ENCODE measurements at regions not wholly inside any gene's neighbourhood (a gene's known extent, or its start where the extent isn't known, plus 50 kb on each side); places are given as distances from the start of the nearest gene placed in this dataset.

GRCh38 chr4:175376287-175376977 is 435.6 kb downstream of the GPM6A start:
- Histone ChIP-seq H3K23ac (ENCODE audit: low read length) (no peak overlapping the region), H4K5ac (ENCODE audit: low read length) (no peak overlapping the region), H3K79me2 (ENCODE audit: control insufficient read depth, insufficient read depth, low read length) (no peaks in the 10 kb centered on the region), H3K27ac (ENCODE audit: low read depth, low read length) (no peak overlapping the region), H3K79me1 (ENCODE audit: low read length) (no peaks in the 10 kb centered on the region), H3K56ac (ENCODE audit: low read length) (no peak overlapping the region), H2BK5ac (ENCODE audit: low read length) (no peak overlapping the region), H2BK120ac (ENCODE audit: low read depth, low read length) (no peak overlapping the region), H3K18ac (ENCODE audit: low read length) (no peak overlapping the region), H3K4me2 (ENCODE audit: low read length) (no peak overlapping the region), H4K8ac (ENCODE audit: low read depth, low read length) (no peak overlapping the region), H3K4me1 (ENCODE audit: control insufficient read depth, low read depth, low read length) (peaks cover 2% of the 10 kb centered on the region), H2BK15ac (replicated peaks; ENCODE audit: low read depth) (no peak overlapping the region), H2AK5ac (ENCODE audit: low read length) (no peak overlapping the region), H3K4ac (ENCODE audit: low read depth, low read length) (no peak overlapping the region), H3K27me3 (ENCODE audit: insufficient read depth, low read length, poor library complexity) (no peaks in the 10 kb centered on the region), H3K4me3 (ENCODE audit: low read length) (no peak overlapping the region), H3K36me3 (ENCODE audit: control insufficient read depth, insufficient read depth, low read length) (no peaks in the 10 kb centered on the region), H3K9ac (ENCODE audit: low read length) (no peak overlapping the region)
- DNase-seq: peak; percentile 19
- no CpG with 5 or more reads among the region's 8 CpGs for WGBS (ENCODE audit: extremely low coverage, insufficient coverage, low lambda C conversion rate)

GRCh38 chr4:175377203-175377602 is 434.9 kb downstream of the GPM6A start:
- Histone ChIP-seq H3K18ac (ENCODE audit: low read length) (no peak overlapping the region), H3K27me3 (ENCODE audit: insufficient read depth, low read length, poor library complexity) (no peaks in the 10 kb centered on the region), H2BK15ac (replicated peaks; ENCODE audit: low read depth) (no peak overlapping the region), H3K4me3 (ENCODE audit: low read length) (no peak overlapping the region), H3K27ac (ENCODE audit: low read depth, low read length) (no peak overlapping the region), H4K5ac (ENCODE audit: low read length) (no peak overlapping the region), H3K4me1 (ENCODE audit: control insufficient read depth, low read depth, low read length) (peaks cover 2% of the 10 kb centered on the region), H3K4me2 (ENCODE audit: low read length) (no peak overlapping the region), H2BK5ac (ENCODE audit: low read length) (no peak overlapping the region), H2AK5ac (ENCODE audit: low read length) (no peak overlapping the region), H3K79me1 (ENCODE audit: low read length) (no peaks in the 10 kb centered on the region), H3K9ac (ENCODE audit: low read length) (no peak overlapping the region), H3K4ac (ENCODE audit: low read depth, low read length) (no peak overlapping the region), H3K56ac (ENCODE audit: low read length) (no peak overlapping the region), H4K8ac (ENCODE audit: low read depth, low read length) (no peak overlapping the region), H3K36me3 (ENCODE audit: control insufficient read depth, insufficient read depth, low read length) (no peaks in the 10 kb centered on the region), H2BK120ac (ENCODE audit: low read depth, low read length) (no peak overlapping the region), H3K23ac (ENCODE audit: low read length) (no peak overlapping the region), H3K79me2 (ENCODE audit: control insufficient read depth, insufficient read depth, low read length) (no peaks in the 10 kb centered on the region)
- no CpG with 5 or more reads among the region's 2 CpGs for WGBS (ENCODE audit: extremely low coverage, insufficient coverage, low lambda C conversion rate)
- no peak for DNase-seq

GRCh38 chr4:175378372-175378771 is 433.7 kb downstream of the GPM6A start:
- Histone ChIP-seq H3K9ac (ENCODE audit: low read length) (no peak overlapping the region), H4K5ac (ENCODE audit: low read length) (no peak overlapping the region), H3K4me1 (ENCODE audit: control insufficient read depth, low read depth, low read length) (peaks cover 2% of the 10 kb centered on the region), H3K79me2 (ENCODE audit: control insufficient read depth, insufficient read depth, low read length) (no peaks in the 10 kb centered on the region), H3K4me2 (ENCODE audit: low read length) (no peak overlapping the region), H3K18ac (ENCODE audit: low read length) (no peak overlapping the region), H3K27me3 (ENCODE audit: insufficient read depth, low read length, poor library complexity) (no peaks in the 10 kb centered on the region), H3K4me3 (ENCODE audit: low read length) (no peak overlapping the region), H2BK5ac (ENCODE audit: low read length) (no peak overlapping the region), H3K27ac (ENCODE audit: low read depth, low read length) (no peak overlapping the region), H3K56ac (ENCODE audit: low read length) (no peak overlapping the region), H3K4ac (ENCODE audit: low read depth, low read length) (no peak overlapping the region), H2BK15ac (replicated peaks; ENCODE audit: low read depth) (no peak overlapping the region), H2BK120ac (ENCODE audit: low read depth, low read length) (no peak overlapping the region), H3K36me3 (ENCODE audit: control insufficient read depth, insufficient read depth, low read length) (no peaks in the 10 kb centered on the region), H4K8ac (ENCODE audit: low read depth, low read length) (no peak overlapping the region), H3K23ac (ENCODE audit: low read length) (no peak overlapping the region), H3K79me1 (ENCODE audit: low read length) (no peaks in the 10 kb centered on the region), H2AK5ac (ENCODE audit: low read length) (no peak overlapping the region)
- peak; percentile 90 for DNase-seq
- WGBS (ENCODE audit: extremely low coverage, insufficient coverage, low lambda C conversion rate): no CpG with 5 or more reads among the region's 4 CpGs

GRCh38 chr4:175380841-175381240 is 431.2 kb downstream of the GPM6A start:
- Histone ChIP-seq H3K4me2 (ENCODE audit: low read length) (no peak overlapping the region), H3K4ac (ENCODE audit: low read depth, low read length) (no peak overlapping the region), H3K27ac (ENCODE audit: low read depth, low read length) (no peak overlapping the region), H3K9ac (ENCODE audit: low read length) (no peak overlapping the region), H2BK5ac (ENCODE audit: low read length) (no peak overlapping the region), H2BK120ac (ENCODE audit: low read depth, low read length) (no peak overlapping the region), H2BK15ac (replicated peaks; ENCODE audit: low read depth) (no peak overlapping the region), H3K79me1 (ENCODE audit: low read length) (no peaks in the 10 kb centered on the region), H3K36me3 (ENCODE audit: control insufficient read depth, insufficient read depth, low read length) (no peaks in the 10 kb centered on the region), H4K5ac (ENCODE audit: low read length) (no peak overlapping the region), H2AK5ac (ENCODE audit: low read length) (no peak overlapping the region), H4K8ac (ENCODE audit: low read depth, low read length) (no peak overlapping the region), H3K56ac (ENCODE audit: low read length) (no peak overlapping the region), H3K4me1 (ENCODE audit: control insufficient read depth, low read depth, low read length) (peaks cover 2% of the 10 kb centered on the region), H3K79me2 (ENCODE audit: control insufficient read depth, insufficient read depth, low read length) (no peaks in the 10 kb centered on the region), H3K4me3 (ENCODE audit: low read length) (no peak overlapping the region), H3K23ac (ENCODE audit: low read length) (no peak overlapping the region), H3K18ac (ENCODE audit: low read length) (no peak overlapping the region), H3K27me3 (ENCODE audit: insufficient read depth, low read length, poor library complexity) (no peaks in the 10 kb centered on the region)
- DNase-seq: peak; percentile 14
- WGBS (ENCODE audit: extremely low coverage, insufficient coverage, low lambda C conversion rate): no CpG with 5 or more reads among the region's 6 CpGs

GRCh38 chr4:175385797-175386196 is 426.3 kb downstream of the GPM6A start:
- Histone ChIP-seq H3K56ac (ENCODE audit: low read length) (no peak overlapping the region), H2BK120ac (ENCODE audit: low read depth, low read length) (no peak overlapping the region), H3K4ac (ENCODE audit: low read depth, low read length) (no peak overlapping the region), H3K27me3 (ENCODE audit: insufficient read depth, low read length, poor library complexity) (no peaks in the 10 kb centered on the region), H3K18ac (ENCODE audit: low read length) (no peak overlapping the region), H3K4me3 (ENCODE audit: low read length) (no peak overlapping the region), H3K36me3 (ENCODE audit: control insufficient read depth, insufficient read depth, low read length) (no peaks in the 10 kb centered on the region), H4K8ac (ENCODE audit: low read depth, low read length) (no peak overlapping the region), H3K4me1 (ENCODE audit: control insufficient read depth, low read depth, low read length) (peaks cover 1% of the 10 kb centered on the region), H2AK5ac (ENCODE audit: low read length) (no peak overlapping the region), H3K4me2 (ENCODE audit: low read length) (no peak overlapping the region), H3K9ac (ENCODE audit: low read length) (no peak overlapping the region), H4K5ac (ENCODE audit: low read length) (no peak overlapping the region), H3K27ac (ENCODE audit: low read depth, low read length) (no peak overlapping the region), H3K79me1 (ENCODE audit: low read length) (no peaks in the 10 kb centered on the region), H3K79me2 (ENCODE audit: control insufficient read depth, insufficient read depth, low read length) (no peaks in the 10 kb centered on the region), H2BK5ac (ENCODE audit: low read length) (no peak overlapping the region), H2BK15ac (replicated peaks; ENCODE audit: low read depth) (no peak overlapping the region), H3K23ac (ENCODE audit: low read length) (no peak overlapping the region)
- WGBS (ENCODE audit: extremely low coverage, insufficient coverage, low lambda C conversion rate): no CpG with 5 or more reads among the region's 1 CpG
- no peak for DNase-seq

Data from mesendoderm (in vitro differentiated cells).